DMS153 treated with DMSO at 0.1 percent for 48 hours (cell line): ENCODE measurements at regions not wholly inside any gene's neighbourhood (a gene's known extent, or its start where the extent isn't known, plus 50 kb on each side); places are given as distances from the start of the nearest gene placed in this dataset.

ENCODE experiments used
- DNase-seq: peaks from one replicate; lab custom pipeline; 2025; ENCODE audit not compliant: unreplicated experiment; lab: John Stamatoyannopoulos, UW

DNA sequence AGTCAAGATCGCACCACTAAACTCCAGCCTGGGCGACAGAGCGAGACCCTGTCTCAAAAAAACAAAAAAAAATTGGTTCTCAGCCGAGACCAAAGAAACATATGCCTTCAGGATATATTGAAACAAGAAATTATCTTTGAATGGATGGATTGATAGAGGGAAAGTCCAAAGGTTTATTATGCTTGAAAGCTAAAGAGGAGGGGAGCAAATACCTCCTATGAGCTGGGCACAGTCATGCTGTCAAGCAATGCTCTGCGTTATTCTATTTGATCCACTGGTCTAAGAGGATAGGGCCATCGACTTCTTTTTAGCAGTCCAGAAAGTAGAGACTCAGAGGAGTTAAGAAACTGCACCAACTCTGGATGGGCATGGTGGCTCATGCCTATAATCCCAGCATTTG is 85.9 kb upstream of the SLC34A2 start:
- DNase-seq, result no peak

DNA sequence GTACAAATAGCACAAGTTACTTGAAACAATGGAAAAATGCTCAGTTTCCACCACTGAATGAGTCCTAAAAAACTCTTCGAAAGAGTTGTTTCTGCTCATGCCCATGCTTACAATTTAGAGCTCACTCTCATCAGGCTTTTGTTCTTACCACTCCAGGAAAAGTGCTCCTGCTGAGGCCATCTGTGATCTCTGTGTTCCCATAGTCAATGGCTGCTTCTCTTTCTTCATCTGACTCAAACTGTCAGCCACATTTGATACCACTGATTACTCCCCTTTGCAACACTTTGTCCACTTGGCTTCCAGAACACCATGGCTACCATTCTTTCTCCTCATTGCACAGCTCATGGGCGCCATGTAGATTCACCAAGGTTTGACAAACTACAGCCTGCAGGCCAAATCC is 80.0 kb upstream of the SLC34A2 start:
- DNase-seq, result no peak

DNA sequence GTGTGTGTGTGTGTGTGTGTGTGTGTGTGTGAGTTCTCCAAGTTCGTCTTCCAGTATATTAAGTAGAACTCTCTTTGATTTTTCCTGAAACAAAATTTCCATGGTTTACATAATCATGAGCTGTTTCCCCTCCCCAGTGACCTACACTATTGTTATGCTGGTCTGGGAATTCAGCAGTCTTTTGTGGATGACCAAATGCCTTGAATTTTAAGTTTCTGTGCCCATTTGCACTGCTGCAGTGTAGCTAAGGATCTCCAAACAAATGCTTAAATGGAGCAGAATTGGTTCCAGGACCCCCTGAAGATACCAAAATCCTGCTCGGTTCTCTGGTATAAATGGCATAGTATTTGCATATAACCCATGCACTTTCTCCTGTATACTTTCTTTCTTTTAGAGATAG is 77.2 kb upstream of the SLC34A2 start:
- DNase-seq, result no peak

DNA sequence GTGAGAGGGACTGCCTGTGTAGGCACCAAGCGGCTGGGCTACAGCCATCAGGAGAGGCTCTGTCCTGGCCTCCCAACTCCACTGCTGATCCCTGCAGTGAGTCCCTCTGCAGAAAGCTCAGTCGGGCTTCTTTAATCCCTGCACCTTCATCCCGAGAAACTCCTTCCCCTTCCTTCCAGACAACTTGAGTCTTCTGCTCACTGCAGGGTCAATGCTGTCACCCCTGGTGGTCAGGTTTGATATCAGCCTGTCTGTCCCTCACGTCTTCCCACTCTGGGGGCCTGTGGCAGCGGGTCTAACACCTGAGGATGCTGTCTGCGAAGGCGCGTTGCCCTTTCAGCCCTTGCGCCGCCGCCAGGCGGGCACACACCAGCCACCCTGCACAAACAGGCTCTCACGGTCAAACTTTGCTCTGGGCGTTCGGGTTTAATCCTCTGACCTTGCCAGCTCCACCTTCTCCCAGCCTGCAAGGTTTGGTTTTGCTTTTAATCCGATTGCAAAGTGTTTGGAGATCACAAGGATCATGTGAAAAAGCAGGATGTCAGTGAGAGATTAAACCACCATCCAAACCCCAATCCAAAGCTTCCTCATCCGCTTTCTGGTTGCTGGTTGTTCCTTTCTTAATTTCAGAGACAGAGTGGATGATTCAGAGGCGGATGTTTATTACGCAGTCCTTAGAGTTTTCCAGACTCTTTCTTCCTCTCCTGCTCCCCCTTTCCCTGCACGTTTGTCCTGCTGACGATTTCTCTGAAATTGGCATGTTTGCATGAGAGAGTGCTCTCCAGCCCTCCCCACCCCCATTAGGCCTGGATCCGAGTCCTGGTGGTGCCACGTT is 74.8 kb upstream of the SLC34A2 start:
- no peak for DNase-seq

DNA sequence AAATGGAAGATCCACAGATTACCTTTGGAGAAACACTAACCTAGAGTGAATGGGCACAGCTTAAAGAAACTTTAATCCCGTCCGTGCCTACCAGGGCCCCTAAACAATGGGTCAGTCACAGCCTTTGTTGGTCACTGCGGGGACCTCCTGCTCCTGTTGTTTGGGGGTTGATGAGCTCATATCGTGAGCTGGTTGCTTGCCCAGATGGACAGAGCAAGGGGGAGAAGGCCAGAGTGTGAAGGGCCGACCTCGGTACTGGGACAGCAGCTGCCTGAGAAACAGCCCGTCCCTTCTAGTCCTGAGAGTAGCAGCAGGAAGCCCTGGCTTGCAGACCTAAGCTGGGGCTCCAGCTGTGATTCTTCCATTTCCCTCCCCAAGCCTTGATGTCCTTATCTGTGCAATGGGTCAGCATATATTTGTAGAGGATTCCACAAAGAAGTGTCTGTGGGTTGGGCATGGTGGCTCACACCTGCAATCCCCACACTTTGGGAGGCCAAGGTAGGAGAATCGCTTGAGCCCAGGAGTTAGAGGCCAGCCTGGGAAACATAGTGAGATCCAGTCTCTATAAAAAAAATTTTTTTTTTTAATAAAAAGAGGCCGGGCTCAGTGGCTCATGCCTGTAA is 69.6 kb upstream of the SLC34A2 start:
- no peak for DNase-seq

GRCh38 chr4:25588206-25588605 is 67.4 kb upstream of the SLC34A2 start:
- no peak for DNase-seq

- no peak for DNase-seq
Observed at GRCh38 chr4:25590171-25590570, 65.5 kb upstream of the SLC34A2 start.

DNA sequence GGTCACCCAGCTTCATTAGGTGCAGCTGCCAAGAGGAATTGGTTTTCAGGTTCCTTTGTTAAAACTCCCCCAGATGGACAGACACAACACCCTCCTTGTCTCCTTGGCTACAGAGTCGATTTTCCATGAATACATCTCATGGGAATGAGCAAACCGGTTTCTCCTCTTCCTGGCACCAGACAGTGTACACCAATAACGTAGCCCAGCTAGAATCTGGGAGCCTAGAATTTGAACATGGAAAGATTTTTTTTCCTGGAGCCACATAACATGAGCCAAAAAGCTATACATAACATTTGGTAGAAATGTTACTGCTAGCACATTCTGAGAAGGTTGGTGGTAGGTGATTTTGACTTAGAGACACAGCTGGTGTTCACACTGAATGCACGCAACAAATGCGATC is 62.9 kb upstream of the SLC34A2 start:
- no peak for DNase-seq
